ENCODE measurements at regions not wholly inside any gene's neighbourhood (a gene's known extent, or its start where the extent isn't known, plus 50 kb on each side); places are given as distances from the start of the nearest gene placed in this dataset.

DNA sequence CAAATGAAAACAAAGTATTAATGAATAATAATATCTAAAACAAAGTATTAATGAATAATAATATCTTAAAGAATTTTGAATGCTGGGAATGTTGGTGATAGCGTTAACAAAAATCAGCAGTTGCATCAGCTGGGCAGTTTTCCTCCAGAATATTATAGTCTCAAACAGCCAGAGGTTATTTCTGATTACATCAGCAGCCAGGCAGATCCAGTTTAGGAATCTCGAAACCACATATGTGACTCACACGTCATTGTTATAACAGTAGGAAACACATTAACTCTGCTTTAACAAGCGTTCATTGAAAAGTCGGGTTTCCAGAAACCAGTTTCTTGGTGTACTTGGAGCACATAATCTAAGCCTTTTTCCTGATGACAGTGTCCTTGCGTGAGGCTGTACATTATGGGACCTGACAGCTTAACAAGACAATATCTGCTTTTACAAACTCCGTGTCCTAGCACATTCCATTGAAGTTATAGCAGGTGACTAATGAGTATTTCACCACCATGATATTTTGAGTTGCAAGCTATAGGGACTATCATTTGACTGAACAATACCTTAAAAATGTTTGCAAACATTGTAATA is 559.5 kb upstream of the KLF4 start:
- TF ChIP-seq CTCF (IDR thresholded peaks at IDR 0.05) = no peak
- TF ChIP-seq POLR2A (IDR thresholded peaks at IDR 0.05) = no peak
